Esophagus squamous epithelium (tissue), 5 donors: ENCODE measurements at regions not wholly inside any gene's neighbourhood (a gene's known extent, or its start where the extent isn't known, plus 50 kb on each side); places are given as distances from the start of the nearest gene placed in this dataset.

Experiments used
- DNase-seq: peaks from one replicate; lab custom pipeline; 2025; lab: John Stamatoyannopoulos, UW
- H3K27ac ChIP-seq, 4 donors: fragments of 200-600 bp; sonication (generic); one replicate each; pipeline ENCODE4 v1.5.1; 2016 to 2019; ENCODE audit warnings: mild to moderate bottlenecking in 1 of 4
- H3K27me3 ChIP-seq, 4 donors: fragments of 200-600 bp; sonication (generic); 1 replicate in 3 of 4; 2 replicates in 1 of 4; pipeline versions ENCODE4 v1.5.1 to v1.6.0; 2017 to 2021; ENCODE audit warnings: antibody characterized with exemption in 1 of 4
- H3K36me3 ChIP-seq, 3 donors: fragments of 200-600 bp; sonication (generic); one replicate each; pipeline ENCODE4 v1.5.1; 2016 to 2019
- H3K4me1 ChIP-seq, 3 donors: fragments of 200-600 bp; sonication (generic); one replicate each; pipeline ENCODE4 v1.5.1; 2017 to 2019
- H3K4me3 ChIP-seq, 4 donors: fragments of 200-600 bp; sonication (generic); 1 replicate in 3 of 4; 2 replicates in 1 of 4; pipeline ENCODE4 v1.5.1; 2016 to 2019; ENCODE audit warnings: mild to moderate bottlenecking in 2 of 4, moderate library complexity in 1 of 4
- H3K9me3 ChIP-seq, 3 donors: fragments of 200-600 bp; sonication (generic); one replicate each; pipeline ENCODE4 v1.5.1; 2016 to 2019
- POLR2A ChIP-seq, 4 donors: fragments of 450-650 bp; IDR thresholded peaks; one replicate each; pipeline ENCODE4 v1.6.1; 2017; ENCODE audit warnings: antibody characterized with exemption in 4 of 4, mild to moderate bottlenecking in 4 of 4, moderate library complexity in 3 of 4
- WGBS, 2 donors: methylation state at CpG; one replicate each; pipeline ENCODE4 v1.1.5; 2018; 5-methylcytosine and 5-hydroxymethylcytosine counted together
- intact Hi-C: fragments of 100-400 bp; cut with DNase I; formaldehyde crosslinking; loops from one replicate; pipeline ENCODE4 v1.15.0; 2022
- TF ChIP-seq, protein P1 (sequence below), 6 experiments: fragments of 450-650 bp in 4 of 6; fragments of 200-600 bp in 2 of 6; sonication (generic) in 2 of 6; IDR thresholded peaks; one replicate each; pipeline ENCODE4 v1.5.1; 2016 to 2019; ENCODE audit warnings: antibody characterized with exemption in 6 of 6, mild to moderate bottlenecking in 4 of 6, moderate library complexity in 4 of 6
- donor health status: DM: yes; HTN: yes; CAD: no.

DNA sequence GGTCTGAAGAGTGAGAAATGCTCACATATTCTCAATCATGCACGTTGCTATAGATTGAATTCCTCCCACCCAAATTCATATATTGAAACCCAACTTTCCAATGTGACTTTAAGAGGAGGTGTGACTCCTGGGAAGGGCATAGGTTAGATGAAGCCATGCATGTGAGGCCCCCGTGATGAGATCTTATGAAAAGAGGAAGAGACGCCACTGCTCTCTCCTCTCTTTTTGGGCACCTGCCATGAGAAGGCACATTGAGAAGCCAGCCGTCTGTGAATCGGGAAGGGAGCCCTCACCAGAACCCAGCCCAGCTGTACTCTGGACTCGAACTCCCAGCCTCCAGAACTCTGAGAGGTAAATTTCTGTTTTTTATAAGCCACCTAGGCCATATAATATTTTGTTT, 842.6 kb upstream of the SALL3 start:
- H3K36me3 ChIP-seq, result no peaks in the 10 kb centered on the region
- no peak for DNase-seq
- H3K4me3 ChIP-seq, result no peak overlapping the region
- H3K27ac ChIP-seq, result no peak overlapping the region
- H3K9me3 ChIP-seq, result no peaks in the 10 kb centered on the region
- no peaks in the 10 kb centered on the region for H3K4me1 ChIP-seq
- WGBS, 2 donors, result 74 to 76% methylated on average over 6 of the region's 6 CpGs
- intact Hi-C loops, result no loop called here
- TF ChIP-seq, protein P1, sequence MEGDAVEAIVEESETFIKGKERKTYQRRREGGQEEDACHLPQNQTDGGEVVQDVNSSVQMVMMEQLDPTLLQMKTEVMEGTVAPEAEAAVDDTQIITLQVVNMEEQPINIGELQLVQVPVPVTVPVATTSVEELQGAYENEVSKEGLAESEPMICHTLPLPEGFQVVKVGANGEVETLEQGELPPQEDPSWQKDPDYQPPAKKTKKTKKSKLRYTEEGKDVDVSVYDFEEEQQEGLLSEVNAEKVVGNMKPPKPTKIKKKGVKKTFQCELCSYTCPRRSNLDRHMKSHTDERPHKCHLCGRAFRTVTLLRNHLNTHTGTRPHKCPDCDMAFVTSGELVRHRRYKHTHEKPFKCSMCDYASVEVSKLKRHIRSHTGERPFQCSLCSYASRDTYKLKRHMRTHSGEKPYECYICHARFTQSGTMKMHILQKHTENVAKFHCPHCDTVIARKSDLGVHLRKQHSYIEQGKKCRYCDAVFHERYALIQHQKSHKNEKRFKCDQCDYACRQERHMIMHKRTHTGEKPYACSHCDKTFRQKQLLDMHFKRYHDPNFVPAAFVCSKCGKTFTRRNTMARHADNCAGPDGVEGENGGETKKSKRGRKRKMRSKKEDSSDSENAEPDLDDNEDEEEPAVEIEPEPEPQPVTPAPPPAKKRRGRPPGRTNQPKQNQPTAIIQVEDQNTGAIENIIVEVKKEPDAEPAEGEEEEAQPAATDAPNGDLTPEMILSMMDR (IDR thresholded peaks at IDR 0.05), result no peak
- no peak for TF ChIP-seq POLR2A (IDR thresholded peaks at IDR 0.05)
- no peaks in the 10 kb centered on the region for H3K27me3 ChIP-seq

DNA sequence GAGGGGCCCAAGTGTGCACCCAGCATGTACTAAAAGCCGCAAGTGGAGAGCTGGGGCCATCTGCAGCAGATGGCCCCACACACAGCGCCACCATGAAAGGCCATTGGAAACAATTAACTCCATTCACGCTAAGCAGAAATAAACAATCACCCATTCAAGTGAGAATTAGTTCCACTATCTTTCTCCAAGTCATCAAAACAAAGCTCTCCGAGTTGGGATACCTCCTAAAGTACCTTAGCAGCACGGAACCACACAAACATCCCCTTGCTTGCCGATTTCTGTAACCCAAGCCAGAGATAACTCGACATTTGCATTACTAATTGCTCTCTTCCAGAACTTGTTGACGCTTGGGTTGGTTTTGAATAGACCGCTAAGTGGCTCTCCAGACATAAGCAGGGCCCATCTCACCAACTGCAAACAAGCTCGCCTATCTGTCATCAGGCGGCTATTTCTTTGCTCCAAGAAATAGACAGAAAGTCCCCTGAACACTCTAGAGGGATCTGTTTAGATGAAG, 840.6 kb upstream of the SALL3 start:
- Histone ChIP-seq H3K27ac (no peak overlapping the region), H3K27me3 (no peaks in the 10 kb centered on the region), H3K9me3 (no peaks in the 10 kb centered on the region), H3K4me3 (no peak overlapping the region), H3K4me1 (no peaks in the 10 kb centered on the region), H3K36me3 (no peaks in the 10 kb centered on the region)
- 61 to 63% methylated on average over 10 to 11 of the region's 11 CpGs for WGBS, 2 donors
- intact Hi-C loops, result no loop called here
- TF ChIP-seq, protein P1 (IDR thresholded peaks at IDR 0.05), result no peak
- TF ChIP-seq POLR2A (IDR thresholded peaks at IDR 0.05), result no peak
- no peak for DNase-seq

DNA sequence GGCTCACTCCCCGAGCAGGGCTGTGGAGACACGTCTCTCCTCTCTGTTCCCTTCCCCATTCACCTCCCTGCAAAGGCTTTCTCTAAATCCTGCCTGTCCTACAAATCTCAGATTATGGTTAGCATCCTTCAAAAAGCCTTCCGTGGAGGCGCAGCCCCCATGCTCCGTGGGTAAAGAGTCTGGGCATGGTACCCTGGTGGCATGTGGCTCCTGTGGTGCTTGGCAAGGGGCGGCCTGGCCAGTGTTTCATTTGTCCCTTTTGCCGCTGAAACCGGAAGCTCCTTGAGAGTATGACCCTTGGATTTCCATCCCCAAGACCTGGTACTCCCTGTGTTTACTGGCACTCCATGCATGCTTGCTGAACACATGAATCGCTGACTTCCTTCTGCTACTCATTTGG, 839.3 kb upstream of the SALL3 start:
- intact Hi-C loops, result no loop called here
- WGBS, 2 donors, result 89 to 92% methylated on average over 3 to 8 of the region's 9 CpGs

DNA sequence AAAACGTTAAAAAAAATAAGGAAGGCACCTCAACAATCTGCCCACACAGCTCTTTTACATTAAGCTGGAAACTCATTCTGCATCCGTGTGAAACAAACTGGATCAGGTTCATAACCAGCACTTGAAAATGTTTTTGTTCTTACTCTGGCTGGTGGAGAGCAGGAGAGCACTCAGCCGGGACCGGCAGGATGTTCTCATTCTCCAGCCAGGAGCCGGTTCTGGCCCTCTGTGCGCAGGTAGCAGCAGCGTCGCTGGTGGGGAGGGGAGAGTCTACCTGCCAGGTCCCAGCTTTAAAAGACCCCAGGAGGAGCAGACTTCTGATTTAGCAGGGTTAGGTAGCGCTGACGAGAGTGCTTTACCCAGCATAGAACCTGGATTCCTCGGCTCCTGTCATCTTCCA, 834.9 kb upstream of the SALL3 start:
- no peaks in the 10 kb centered on the region for H3K27me3 ChIP-seq
- peaks cover 0 to 7% (median 0%) of the 10 kb centered on the region in 3 donors for H3K4me1 ChIP-seq
- no peaks in the 10 kb centered on the region for H3K36me3 ChIP-seq
- DNase-seq, result no peak
- TF ChIP-seq POLR2A (IDR thresholded peaks at IDR 0.05), result no peak
- TF ChIP-seq, protein P1 (IDR thresholded peaks at IDR 0.05), result no peak
- H3K4me3 ChIP-seq, result no peak overlapping the region
- WGBS, 2 donors, result 54 to 74% methylated on average over 5 of the region's 11 CpGs
- H3K27ac ChIP-seq, result no peak overlapping the region
- intact Hi-C loops, result no loop called here
- no peaks in the 10 kb centered on the region for H3K9me3 ChIP-seq

More for the DNA sequence above, 839.3 kb upstream of the SALL3 start:
- TF ChIP-seq, protein P1 (IDR thresholded peaks at IDR 0.05), result no peak
- no peak for TF ChIP-seq POLR2A (IDR thresholded peaks at IDR 0.05)
- Histone ChIP-seq H3K27me3 (no peaks in the 10 kb centered on the region), H3K27ac (no peak overlapping the region), H3K9me3 (no peaks in the 10 kb centered on the region), H3K36me3 (no peaks in the 10 kb centered on the region), H3K4me1 (peaks cover 0 to 7% (median 0%) of the 10 kb centered on the region in 3 donors), H3K4me3 (no peak overlapping the region)
- DNase-seq, result no peak

DNA sequence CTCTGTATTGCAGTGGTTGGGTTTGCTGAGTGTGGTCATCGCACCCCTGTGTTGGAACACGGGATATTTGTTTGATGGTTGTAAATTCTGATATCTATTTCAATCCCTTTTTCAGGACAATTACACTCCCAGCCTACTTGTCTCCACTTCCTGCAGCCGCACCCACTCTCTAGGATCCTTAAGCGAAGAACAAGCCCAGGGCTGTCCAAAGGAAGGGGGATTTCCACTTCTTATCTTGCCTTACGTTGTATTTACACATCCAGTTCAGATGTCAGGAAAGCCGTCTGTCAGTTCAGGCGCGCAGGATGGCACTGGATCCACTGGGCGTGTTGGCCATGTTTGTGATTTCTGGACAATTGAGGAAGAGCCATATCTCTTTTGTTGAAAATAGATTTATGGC, 834.5 kb upstream of the SALL3 start:
- H3K27me3 ChIP-seq, result no peaks in the 10 kb centered on the region
- H3K4me1 ChIP-seq, result peaks cover 0 to 7% (median 0%) of the 10 kb centered on the region in 3 donors
- no peak overlapping the region for H3K27ac ChIP-seq
- H3K36me3 ChIP-seq, result no peaks in the 10 kb centered on the region
- TF ChIP-seq, protein P1 (IDR thresholded peaks at IDR 0.05), result no peak
- TF ChIP-seq POLR2A (IDR thresholded peaks at IDR 0.05), result no peak
- no peak overlapping the region for H3K4me3 ChIP-seq
- no peaks in the 10 kb centered on the region for H3K9me3 ChIP-seq
- WGBS, 2 donors, result 35 to 45% methylated on average over 9 of the region's 9 CpGs
- intact Hi-C loops, result no loop called here
- DNase-seq, result no peak
